ENCODE measurements at regions not wholly inside any gene's neighbourhood (a gene's known extent, or its start where the extent isn't known, plus 50 kb on each side); places are given as distances from the start of the nearest gene placed in this dataset.

DNA sequence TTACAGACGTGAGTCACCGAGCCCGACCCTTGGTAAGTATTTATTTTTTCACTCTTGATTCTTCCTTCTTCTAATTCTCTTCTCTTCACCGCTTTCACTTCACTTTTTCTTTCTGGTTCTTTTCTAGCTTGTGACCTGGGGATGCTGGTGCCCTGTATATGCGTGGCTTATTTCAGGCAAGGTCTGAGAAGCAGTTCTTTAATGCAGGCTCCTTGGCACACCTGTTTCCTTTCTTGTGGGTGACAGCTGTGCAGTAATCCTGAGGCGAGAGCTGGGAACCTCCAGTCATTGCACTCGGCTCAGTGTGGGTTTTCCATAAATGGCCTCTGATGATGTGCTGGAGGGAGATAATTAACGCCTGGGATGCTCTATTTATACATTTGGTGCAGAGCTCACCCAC is 193.8 kb downstream of the TSN start:
- Mint-ChIP-seq H3K9me3 (no peaks in the 10 kb centered on the region), H3K27ac (no peak overlapping the region), H3K4me3 (no peak overlapping the region), H3K27me3 (peaks cover 10% of the 10 kb centered on the region), H3K36me3 (no peaks in the 10 kb centered on the region), H3K4me1 (no peaks in the 10 kb centered on the region)
- ATAC-seq: no peak

DNA sequence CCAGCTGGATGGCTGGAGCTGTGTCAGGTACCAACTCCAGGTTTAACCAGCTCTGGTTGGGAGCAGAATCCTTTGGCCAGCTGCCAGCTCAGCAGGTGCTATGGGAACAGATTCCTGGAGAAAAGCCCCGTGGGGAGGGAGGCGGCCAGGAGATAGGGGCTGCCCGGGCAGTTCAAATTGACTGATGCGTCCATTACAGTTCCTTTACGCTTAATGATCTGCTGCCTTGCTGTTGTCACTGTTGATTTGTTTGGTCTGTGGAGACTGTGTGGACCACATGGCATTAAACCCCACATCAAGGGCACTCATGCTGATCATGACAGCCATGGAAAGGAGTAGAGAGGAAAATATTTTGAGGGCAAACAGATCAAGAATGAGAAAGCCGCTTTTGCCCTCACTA is 200.0 kb downstream of the TSN start:
- no peak overlapping the region for H3K27ac Mint-ChIP-seq
- peaks cover 27% of the 10 kb centered on the region for H3K27me3 Mint-ChIP-seq

DNA sequence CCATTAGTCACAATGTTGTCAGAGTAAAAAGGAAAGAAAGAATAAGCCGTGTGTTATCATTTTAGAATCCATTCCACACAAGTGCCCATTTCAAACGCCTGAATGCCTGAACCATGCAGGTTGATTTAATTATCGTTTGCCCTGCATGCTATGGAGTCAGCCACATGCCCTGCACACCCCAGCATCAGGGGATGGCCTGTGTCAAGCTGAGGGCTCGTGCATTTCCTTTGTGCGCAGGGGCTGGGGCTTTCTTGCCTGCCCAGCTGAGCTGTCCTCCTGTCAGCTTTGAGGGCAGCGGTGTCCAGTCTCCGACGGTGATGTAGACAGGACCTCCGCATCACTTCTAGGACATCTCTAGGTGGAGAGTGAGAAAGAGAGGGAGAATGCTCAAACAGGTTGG is 200.4 kb downstream of the TSN start:
- Mint-ChIP-seq H3K36me3 (no peaks in the 10 kb centered on the region), H3K27ac (no peak overlapping the region), H3K4me3 (no peak overlapping the region), H3K9me3 (no peaks in the 10 kb centered on the region), H3K4me1 (no peaks in the 10 kb centered on the region), H3K27me3 (peaks cover 27% of the 10 kb centered on the region)
- no peak for ATAC-seq

More for the DNA sequence above, 200.0 kb downstream of the TSN start:
- Mint-ChIP-seq H3K36me3 (no peaks in the 10 kb centered on the region), H3K4me1 (no peaks in the 10 kb centered on the region), H3K9me3 (no peaks in the 10 kb centered on the region), H3K4me3 (no peak overlapping the region)
- no peak for ATAC-seq

DNA sequence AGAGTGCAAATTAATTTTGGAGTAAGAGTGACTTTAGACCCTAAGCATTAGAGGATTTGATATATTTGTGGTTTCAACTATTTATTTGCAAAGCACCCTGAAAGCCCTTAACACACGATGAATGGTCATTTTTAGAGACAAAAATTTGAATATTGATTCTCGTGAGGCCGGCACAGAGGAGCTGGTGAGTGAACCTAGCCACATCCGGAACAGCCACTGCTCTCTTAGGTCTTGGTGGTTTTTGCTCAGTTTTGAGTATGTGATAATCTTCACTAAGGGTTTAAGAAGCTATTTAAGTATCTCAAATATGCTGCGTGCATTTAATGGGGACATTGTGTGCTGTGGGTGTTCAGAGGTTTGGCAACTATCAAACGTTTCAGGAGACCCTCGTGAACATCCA is 204.8 kb downstream of the TSN start:
- Mint-ChIP-seq H3K9me3 (no peaks in the 10 kb centered on the region), H3K27ac (no peak overlapping the region), H3K4me3 (no peak overlapping the region), H3K36me3 (no peaks in the 10 kb centered on the region), H3K4me1 (no peaks in the 10 kb centered on the region), H3K27me3 (peaks cover 36% of the 10 kb centered on the region)
- no peak for ATAC-seq

DNA sequence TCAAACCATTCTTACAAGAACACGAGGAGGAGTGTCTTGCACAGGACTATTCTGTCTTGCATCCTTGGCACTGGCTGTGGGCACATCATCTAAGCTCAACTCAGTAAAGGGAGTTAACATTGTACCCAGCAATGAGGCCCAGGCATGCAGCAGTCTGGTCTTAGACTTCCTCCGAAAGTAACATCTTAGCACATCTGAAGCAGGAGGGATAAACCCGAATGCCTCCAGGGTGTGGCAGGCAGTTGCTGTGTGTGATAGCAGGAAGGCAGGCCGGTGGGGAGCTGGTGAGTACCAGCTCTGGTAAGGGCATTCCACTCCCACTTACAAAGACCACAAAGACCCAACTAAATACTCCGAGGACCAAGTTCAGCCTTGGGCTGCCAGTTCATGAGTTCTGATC is 206.3 kb downstream of the TSN start:
- H3K4me3 Mint-ChIP-seq: no peak overlapping the region
- H3K9me3 Mint-ChIP-seq: no peaks in the 10 kb centered on the region
- H3K36me3 Mint-ChIP-seq: no peaks in the 10 kb centered on the region
- no peaks in the 10 kb centered on the region for H3K4me1 Mint-ChIP-seq
- no peak overlapping the region for H3K27ac Mint-ChIP-seq
- H3K27me3 Mint-ChIP-seq: peaks cover 36% of the 10 kb centered on the region
- ATAC-seq: no peak

DNA sequence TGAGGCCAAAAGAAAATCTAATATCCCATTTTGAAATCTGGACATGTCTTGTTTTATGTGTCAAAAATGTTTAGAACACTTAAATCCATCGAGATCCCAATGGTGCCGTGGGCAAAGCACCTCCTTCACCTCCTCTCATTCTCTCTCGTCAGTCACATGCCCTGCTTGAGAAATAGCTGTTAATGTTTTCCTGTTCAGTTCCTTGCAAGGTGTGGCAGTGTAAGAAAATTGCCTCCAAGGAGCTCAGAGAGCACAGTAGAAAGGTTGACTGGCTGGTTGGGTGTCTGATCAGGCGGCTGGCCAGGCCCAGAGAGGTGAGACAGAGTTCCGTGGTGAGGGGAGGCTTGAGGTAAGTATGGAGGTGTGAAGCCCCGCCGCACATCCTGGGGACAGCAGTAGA is 210.2 kb downstream of the TSN start:
- H3K4me3 Mint-ChIP-seq: no peak overlapping the region
- ATAC-seq: no peak
- peaks cover 9% of the 10 kb centered on the region for H3K27me3 Mint-ChIP-seq
- no peaks in the 10 kb centered on the region for H3K36me3 Mint-ChIP-seq
- peaks cover 7% of the 10 kb centered on the region for H3K4me1 Mint-ChIP-seq
- no peaks in the 10 kb centered on the region for H3K9me3 Mint-ChIP-seq
- no peak overlapping the region for H3K27ac Mint-ChIP-seq

DNA sequence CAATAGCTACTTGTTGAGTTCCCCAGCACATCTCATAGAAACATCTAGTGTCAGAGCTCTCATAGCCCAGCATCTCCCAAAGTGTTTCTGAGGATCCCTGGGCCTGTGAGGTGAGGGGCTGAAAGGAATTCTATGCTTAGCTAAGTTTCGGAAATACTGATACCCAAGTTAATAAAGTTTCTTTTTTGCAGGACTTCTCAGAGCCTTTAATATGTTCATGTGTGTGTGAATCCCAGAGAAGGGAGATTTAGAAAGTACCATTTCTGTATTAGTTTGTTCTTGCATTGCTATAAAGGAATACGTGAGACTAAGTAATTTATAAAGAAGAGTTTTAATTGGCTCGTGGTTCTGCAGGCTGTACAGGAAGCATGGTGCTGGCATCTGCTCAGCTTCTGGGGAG is 211.2 kb downstream of the TSN start:
- Mint-ChIP-seq H3K36me3 (no peaks in the 10 kb centered on the region), H3K9me3 (no peaks in the 10 kb centered on the region), H3K4me3 (no peak overlapping the region), H3K27me3 (peaks cover 9% of the 10 kb centered on the region), H3K27ac (no peak overlapping the region), H3K4me1 (peaks cover 7% of the 10 kb centered on the region)
- ATAC-seq: no peak

DNA sequence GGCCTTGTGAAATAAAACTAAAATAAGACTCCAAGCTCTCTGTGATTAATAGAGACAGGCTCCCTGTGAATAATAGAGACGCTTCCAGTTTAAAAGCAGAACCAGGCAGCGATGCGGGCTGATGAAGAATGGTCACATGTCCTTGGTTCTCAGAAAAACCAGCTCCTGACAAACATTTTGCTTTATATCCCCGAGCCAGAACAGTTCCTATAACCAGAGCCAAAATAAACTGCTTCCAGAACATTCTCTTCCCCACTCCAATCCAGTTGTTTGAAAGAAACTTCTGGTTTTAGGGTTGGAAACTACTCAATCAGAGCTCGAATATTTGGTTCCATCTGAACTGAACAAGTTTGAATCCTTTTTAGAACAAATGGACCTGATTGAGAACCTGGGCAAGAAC is 213.7 kb downstream of the TSN start:
- no peak overlapping the region for H3K4me3 Mint-ChIP-seq
- no peak for ATAC-seq
- no peaks in the 10 kb centered on the region for H3K36me3 Mint-ChIP-seq
- no peaks in the 10 kb centered on the region for H3K9me3 Mint-ChIP-seq
- H3K27me3 Mint-ChIP-seq: peaks cover 7% of the 10 kb centered on the region
- H3K4me1 Mint-ChIP-seq: peaks cover 7% of the 10 kb centered on the region
- no peak overlapping the region for H3K27ac Mint-ChIP-seq

DNA sequence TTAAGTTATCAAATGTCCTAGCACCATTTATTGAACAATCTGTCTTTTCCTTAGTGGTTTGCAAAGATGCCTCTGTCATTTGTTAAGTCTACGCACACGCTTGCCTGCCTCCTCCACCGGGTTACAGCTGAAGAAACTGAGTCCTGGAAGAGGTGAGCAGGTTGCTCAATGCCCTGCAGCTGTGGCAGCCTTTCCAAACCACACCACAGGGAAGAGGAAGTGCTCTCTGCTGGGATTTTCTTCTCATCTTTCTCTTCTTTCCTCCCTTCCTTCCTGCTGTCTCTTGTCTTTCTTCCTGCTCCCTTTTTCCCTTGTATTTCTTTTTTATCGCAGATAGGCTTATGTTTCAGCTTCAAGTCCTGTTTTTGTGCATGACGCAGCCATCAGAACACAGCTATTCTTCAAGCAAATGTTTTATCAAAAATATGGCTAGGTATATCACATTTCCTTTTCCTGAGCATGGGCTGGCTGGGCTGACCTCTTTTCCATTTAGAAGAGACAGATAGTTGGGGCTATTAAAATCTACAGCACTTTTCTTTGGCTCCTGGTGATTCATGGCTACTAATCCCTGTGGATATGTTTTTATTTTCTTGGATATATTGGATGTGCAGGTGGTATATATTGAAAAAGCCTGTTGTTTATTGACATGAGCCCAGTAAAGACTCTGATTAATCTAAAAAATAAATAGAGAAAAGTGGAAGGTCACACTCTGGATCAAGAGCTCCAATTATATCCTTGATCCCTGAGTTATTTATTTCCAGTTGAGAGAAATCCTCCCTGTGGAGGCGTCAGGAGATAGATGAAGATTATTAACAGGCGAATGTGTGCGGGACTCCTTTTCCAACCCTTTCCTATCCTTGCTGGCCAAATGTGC is 214.6 kb downstream of the TSN start:
- H3K27me3 Mint-ChIP-seq: peaks cover 7% of the 10 kb centered on the region
- no peaks in the 10 kb centered on the region for H3K36me3 Mint-ChIP-seq
- no peak overlapping the region for H3K4me3 Mint-ChIP-seq
- peaks cover 11% of the 10 kb centered on the region for H3K4me1 Mint-ChIP-seq
- no peaks in the 10 kb centered on the region for H3K9me3 Mint-ChIP-seq
- no peak overlapping the region for H3K27ac Mint-ChIP-seq
- no peak for ATAC-seq

DNA sequence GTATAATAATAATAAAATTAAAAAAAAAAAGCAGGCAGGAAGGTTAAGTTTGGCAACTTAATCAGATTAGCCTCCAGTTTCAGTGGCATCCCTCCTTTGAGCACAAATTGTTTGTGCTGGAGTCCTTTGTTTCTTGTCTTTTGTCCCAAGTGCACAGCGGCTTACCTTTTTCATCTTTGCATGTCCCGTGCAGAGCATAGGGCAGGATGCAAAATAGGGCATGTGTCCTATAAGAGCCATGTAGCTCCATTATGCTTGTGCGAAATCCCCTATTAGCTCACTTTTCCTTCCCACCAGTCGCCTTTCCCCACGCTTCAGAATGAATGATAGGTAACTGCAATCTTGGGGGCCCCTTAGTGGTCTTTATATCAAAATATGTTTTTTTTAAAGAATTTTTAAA is 216.8 kb downstream of the TSN start:
- Mint-ChIP-seq H3K4me3 (no peak overlapping the region), H3K4me1 (peaks cover 18% of the 10 kb centered on the region), H3K27ac (no peak overlapping the region), H3K9me3 (no peaks in the 10 kb centered on the region), H3K27me3 (peaks cover 7% of the 10 kb centered on the region), H3K36me3 (no peaks in the 10 kb centered on the region)
- no peak for ATAC-seq

DNA sequence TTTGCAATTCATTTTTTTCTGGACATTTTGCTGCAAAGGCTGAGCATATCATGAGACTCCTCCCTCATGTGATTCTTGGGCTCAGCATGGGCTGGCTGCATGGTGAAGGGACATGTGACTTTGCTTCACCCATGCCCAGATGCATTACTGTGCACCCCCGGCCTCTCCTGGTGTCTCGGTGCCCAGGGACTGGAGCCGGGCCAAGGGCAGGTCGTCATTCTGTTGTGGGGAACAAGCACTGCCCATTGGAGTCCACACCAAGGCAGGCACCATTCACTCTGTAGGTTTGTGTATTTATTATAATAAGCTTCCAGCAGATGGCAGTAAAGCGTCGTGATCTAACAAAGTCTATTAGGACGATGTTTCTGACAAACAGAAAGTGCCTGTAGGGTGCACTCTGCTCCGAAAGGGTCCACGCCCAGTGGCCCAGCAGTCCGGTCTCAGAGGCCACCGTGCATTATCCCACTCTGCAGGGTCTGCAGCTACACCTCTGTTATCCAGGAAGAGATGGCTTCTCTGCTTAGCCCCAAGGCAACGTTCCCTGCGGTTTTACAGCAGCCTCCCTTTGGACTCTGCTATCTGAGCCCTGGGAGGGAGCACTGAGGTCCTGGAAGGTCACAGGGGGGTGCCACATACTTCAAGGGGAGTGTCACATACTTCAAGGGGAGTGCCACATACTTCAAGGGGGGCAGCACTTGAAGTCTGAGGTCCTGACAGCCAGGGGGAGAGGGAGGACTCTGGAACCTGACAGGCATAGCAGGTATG is 219.6 kb downstream of the TSN start:
- peak; percentile 85 for ATAC-seq
- Mint-ChIP-seq H3K9me3 (peaks cover 2% of the 10 kb centered on the region), H3K27me3 (peaks cover 7% of the 10 kb centered on the region), H3K27ac (no peak overlapping the region), H3K36me3 (no peaks in the 10 kb centered on the region), H3K4me1 (peaks cover 12% of the 10 kb centered on the region), H3K4me3 (peak overlapping the region; percentile 68)

DNA sequence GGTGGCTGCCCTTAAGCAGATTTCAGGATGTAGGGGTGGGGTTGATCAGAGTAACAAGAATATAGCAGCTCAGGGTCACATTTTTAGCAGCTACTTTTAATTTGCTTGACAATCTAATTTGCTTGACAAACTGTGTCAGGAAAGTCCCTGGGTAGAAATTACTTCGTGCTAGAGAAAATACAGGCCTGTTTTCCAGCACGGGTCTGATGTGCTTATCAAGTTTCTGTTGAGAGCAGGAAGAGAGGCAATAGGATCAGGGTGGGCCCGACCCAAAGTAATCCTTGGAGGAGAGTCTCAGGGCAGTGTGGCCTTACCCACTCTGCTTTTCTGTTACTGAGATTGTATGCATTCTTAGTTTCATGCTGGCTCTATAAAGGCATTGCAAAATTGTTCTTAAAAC is 221.5 kb downstream of the TSN start:
- Mint-ChIP-seq H3K27me3 (peaks cover 7% of the 10 kb centered on the region), H3K4me1 (peaks cover 11% of the 10 kb centered on the region), H3K27ac (no peak overlapping the region), H3K36me3 (no peaks in the 10 kb centered on the region), H3K4me3 (no peak overlapping the region), H3K9me3 (peaks cover 2% of the 10 kb centered on the region)
- no peak for ATAC-seq

DNA sequence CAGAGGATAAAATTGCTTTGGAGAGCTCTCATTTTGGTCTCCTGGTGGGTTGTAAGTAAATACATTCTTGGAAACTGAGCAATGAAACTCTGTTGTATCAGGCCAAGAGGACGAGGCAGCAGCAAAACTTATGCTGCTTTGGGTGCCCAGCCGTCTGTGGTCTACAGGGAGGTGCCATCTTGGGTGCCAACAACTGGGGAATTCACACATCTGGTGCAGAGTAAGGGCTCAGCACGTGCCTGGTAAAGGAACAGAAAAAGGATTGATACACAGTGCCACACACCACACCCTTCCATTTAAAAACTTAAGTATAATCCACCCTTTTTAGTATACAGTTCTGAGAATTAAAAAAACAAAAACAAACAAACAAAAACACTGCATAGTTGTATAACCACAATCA is 221.9 kb downstream of the TSN start:
- Mint-ChIP-seq H3K27me3 (peaks cover 7% of the 10 kb centered on the region), H3K4me1 (peaks cover 11% of the 10 kb centered on the region), H3K27ac (no peak overlapping the region), H3K36me3 (no peaks in the 10 kb centered on the region), H3K4me3 (no peak overlapping the region), H3K9me3 (peaks cover 2% of the 10 kb centered on the region)
- no peak for ATAC-seq

DNA sequence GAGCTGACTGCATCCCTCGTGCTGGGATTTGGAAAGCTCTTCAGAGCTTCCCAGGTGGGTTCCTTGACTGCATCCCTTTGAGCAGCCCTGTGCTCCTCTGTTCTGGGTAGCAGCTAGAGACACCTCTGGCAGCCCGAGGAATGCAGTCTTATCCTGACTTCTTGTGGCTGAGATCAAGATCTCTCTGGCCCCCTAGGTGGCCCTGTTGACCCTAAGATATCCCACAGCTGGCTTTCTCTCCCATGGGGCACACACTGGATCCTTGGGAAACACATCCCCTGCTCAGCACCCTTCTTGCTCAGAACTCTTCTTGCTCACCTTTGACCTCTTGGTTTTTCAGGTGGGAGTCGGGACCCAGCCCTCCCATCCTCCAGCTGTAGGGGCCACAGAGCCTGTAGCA is 237.2 kb downstream of the TSN start:
- Mint-ChIP-seq H3K4me3 (no peak overlapping the region), H3K27me3 (no peaks in the 10 kb centered on the region), H3K4me1 (no peaks in the 10 kb centered on the region), H3K27ac (no peak overlapping the region), H3K9me3 (no peaks in the 10 kb centered on the region), H3K36me3 (no peaks in the 10 kb centered on the region)
- ATAC-seq: peak; percentile 21

DNA sequence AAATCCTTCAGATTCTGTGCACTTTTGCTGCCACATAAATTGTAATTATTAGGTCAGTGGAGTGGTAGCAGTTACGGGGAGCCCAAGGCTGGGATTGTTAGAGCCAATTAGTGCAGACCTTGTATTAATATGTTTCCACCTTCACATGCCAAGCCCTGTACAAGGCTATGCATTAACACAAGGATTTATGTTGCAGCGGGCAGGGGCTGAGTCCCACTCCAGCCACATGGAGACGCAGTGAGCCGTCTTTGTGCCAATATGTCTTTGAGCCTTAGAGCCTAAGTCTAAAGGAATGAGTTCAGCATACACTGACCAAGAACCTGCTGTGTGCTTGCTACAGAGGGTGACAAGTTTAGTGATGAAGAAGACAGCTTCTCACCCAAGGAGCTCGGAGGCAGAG is 238.2 kb downstream of the TSN start:
- Mint-ChIP-seq H3K4me3 (no peak overlapping the region), H3K27me3 (no peaks in the 10 kb centered on the region), H3K36me3 (no peaks in the 10 kb centered on the region), H3K9me3 (no peaks in the 10 kb centered on the region), H3K27ac (no peak overlapping the region), H3K4me1 (no peaks in the 10 kb centered on the region)
- ATAC-seq: no peak

All from stimulated activated memory B cell treated with anti-CD40 and anti-IgM and Interleukin-4, amounts not matched to agents 10 μg/mL and 1 μg/mL and 100 μg/mL, for 72 hours (primary cell).